WTC11 (cell line): ENCODE measurements at regions not wholly inside any gene's neighbourhood (a gene's known extent, or its start where the extent isn't known, plus 50 kb on each side); places are given as distances from the start of the nearest gene placed in this dataset.

Experiments
- ATAC-seq: fragments of 200-7000 bp; cut with Tn5 transposase; 2 replicates; pipeline ENCODE4 v1.10.0; 2021; ENCODE audit warnings: mild to moderate bottlenecking, moderate library complexity
- CTCF ChIA-PET: fragments of 300-600 bp; sonication (Branson Sonifier 250); formaldehyde crosslinking; loops from one replicate; lab custom pipeline; 2021; ENCODE audit warnings: antibody characterized with exemption; lab: Charles Lee
- POLR2A ChIA-PET: fragments of 350-600 bp; sonication (Branson Sonifier 250); formaldehyde crosslinking; loops from one replicate; lab custom pipeline; 2021; ENCODE audit warnings: antibody characterized with exemption; lab: Charles Lee
- DNase-seq: peaks from one replicate; pipeline ENCODE4 v3.0.0; 2021; ENCODE audit warnings: low spot score
- H3K27ac Mint-ChIP-seq: 2 replicates; pipeline ENCODE4 v1.8.0; 2021; ENCODE audit warnings: mixed read lengths
- H3K27me3 Mint-ChIP-seq: 2 replicates; pipeline ENCODE4 v1.8.0; 2021; ENCODE audit warnings: low read depth, mild to moderate bottlenecking, moderate library complexity, mixed read lengths
- H3K36me3 Mint-ChIP-seq: 2 replicates; pipeline ENCODE4 v1.8.0; 2021; ENCODE audit warnings: mixed read lengths
- H3K4me1 Mint-ChIP-seq: 2 replicates; pipeline ENCODE4 v1.8.0; 2022; ENCODE audit warnings: mixed read lengths
- H3K4me3 Mint-ChIP-seq: 2 replicates; pipeline ENCODE4 v1.8.0; 2021; ENCODE audit warnings: mild to moderate bottlenecking, moderate library complexity, mixed read lengths
- H3K9me3 Mint-ChIP-seq: 2 replicates; pipeline ENCODE4 v1.8.0; 2021; ENCODE audit warnings: mixed read lengths
- AFF4 ChIP-seq: sonication (generic); formaldehyde crosslinking; IDR thresholded peaks from 2 replicates; pipeline ENCODE4 v1.8.1; 2023; ENCODE audit warnings: mild to moderate bottlenecking, missing genetic modification reagents, borderline replicate concordance
- EMX1 ChIP-seq: fragments of 250-450 bp; sonication (Bioruptor Pico); IDR thresholded peaks from 2 replicates; pipeline ENCODE4 v1.8.0; 2021; ENCODE audit warnings: mild to moderate bottlenecking
- ETV6 ChIP-seq: sonication (generic); formaldehyde crosslinking; IDR thresholded peaks from 2 replicates; pipeline ENCODE4 v1.8.1; 2022; ENCODE audit warnings: mild to moderate bottlenecking, missing genetic modification reagents
- FOXP1 ChIP-seq: sonication (generic); formaldehyde crosslinking; IDR thresholded peaks from 2 replicates; pipeline ENCODE4 v1.8.0; 2022; ENCODE audit warnings: missing genetic modification reagents, mild to moderate bottlenecking, moderate library complexity, borderline replicate concordance
- GRHL2 ChIP-seq: fragments of 250-450 bp; sonication (Bioruptor Pico); IDR thresholded peaks from 2 replicates; pipeline ENCODE4 v1.8.0; 2022; ENCODE audit warnings: mild to moderate bottlenecking, moderate library complexity; ENCODE audit not compliant: insufficient replicate concordance, severe bottlenecking
- KAT7 ChIP-seq: sonication (generic); formaldehyde crosslinking; IDR thresholded peaks from 2 replicates; pipeline ENCODE4 v1.8.1; 2023; ENCODE audit warnings: missing genetic modification reagents, mild to moderate bottlenecking, borderline replicate concordance
- MLX ChIP-seq: sonication (generic); formaldehyde crosslinking; IDR thresholded peaks from 2 replicates; pipeline ENCODE4 v1.8.1; 2023; ENCODE audit warnings: mild to moderate bottlenecking, missing genetic modification reagents, moderate library complexity
- MYBL2 ChIP-seq: sonication (generic); formaldehyde crosslinking; IDR thresholded peaks from 2 replicates; pipeline ENCODE4 v1.8.1; 2023; ENCODE audit warnings: mild to moderate bottlenecking, moderate library complexity, missing genetic modification reagents
- NR1H2 ChIP-seq: sonication (generic); formaldehyde crosslinking; IDR thresholded peaks from 2 replicates; pipeline ENCODE4 v1.9.0; 2021; ENCODE audit warnings: mild to moderate bottlenecking, moderate library complexity, missing genetic modification reagents
- NR2C2 ChIP-seq: sonication (generic); formaldehyde crosslinking; IDR thresholded peaks from 2 replicates; pipeline ENCODE4 v1.8.0; 2022; ENCODE audit warnings: mild to moderate bottlenecking, missing genetic modification reagents
- NR3C1 ChIP-seq: sonication (generic); formaldehyde crosslinking; conservative IDR thresholded peaks from 2 replicates; pipeline ENCODE4 v1.8.1; 2023; ENCODE audit warnings: low read depth, mild to moderate bottlenecking, missing genetic modification reagents
- PREB ChIP-seq: sonication (generic); formaldehyde crosslinking; IDR thresholded peaks from 2 replicates; pipeline ENCODE4 v1.8.1; 2022; ENCODE audit warnings: mild to moderate bottlenecking, missing genetic modification reagents, moderate library complexity, borderline replicate concordance
- SMAD3 ChIP-seq: sonication (generic); formaldehyde crosslinking; IDR thresholded peaks from 2 replicates; pipeline ENCODE4 v1.8.0; 2022; ENCODE audit warnings: missing genetic modification reagents, mild to moderate bottlenecking, borderline replicate concordance
- USF2 ChIP-seq: sonication (generic); formaldehyde crosslinking; IDR thresholded peaks from 2 replicates; pipeline ENCODE4 v1.8.1; 2023; ENCODE audit warnings: mild to moderate bottlenecking, missing genetic modification reagents, moderate library complexity
- ZNF219 ChIP-seq: sonication (generic); formaldehyde crosslinking; IDR thresholded peaks from 2 replicates; pipeline ENCODE4 v1.8.0; 2023; ENCODE audit warnings: missing genetic modification reagents, mild to moderate bottlenecking, borderline replicate concordance
- ZNF396 ChIP-seq: fragments of 250-450 bp; sonication (Bioruptor Pico); IDR thresholded peaks from 2 replicates; pipeline ENCODE4 v1.8.0; 2021; ENCODE audit warnings: mild to moderate bottlenecking, moderate library complexity, borderline replicate concordance
- TF ChIP-seq, protein P1 (sequence below): sonication (generic); formaldehyde crosslinking; conservative IDR thresholded peaks from 2 replicates; pipeline ENCODE4 v1.8.1; 2023; ENCODE audit warnings: mild to moderate bottlenecking, low read depth, missing genetic modification reagents, moderate library complexity
- TF ChIP-seq, protein P2 (sequence below): fragments of 250-450 bp; sonication (Bioruptor Pico); IDR thresholded peaks from 2 replicates; pipeline ENCODE4 v2.1.2; 2022; ENCODE audit warnings: mild to moderate bottlenecking, moderate library complexity
- TF ChIP-seq, protein P3 (sequence below): sonication (generic); formaldehyde crosslinking; IDR thresholded peaks from 2 replicates; pipeline ENCODE4 v1.8.1; 2023; ENCODE audit warnings: mild to moderate bottlenecking, missing genetic modification reagents

- no peak for TF ChIP-seq NR1H2 (CRISPR knock-in tag)
- TF ChIP-seq, protein P1, sequence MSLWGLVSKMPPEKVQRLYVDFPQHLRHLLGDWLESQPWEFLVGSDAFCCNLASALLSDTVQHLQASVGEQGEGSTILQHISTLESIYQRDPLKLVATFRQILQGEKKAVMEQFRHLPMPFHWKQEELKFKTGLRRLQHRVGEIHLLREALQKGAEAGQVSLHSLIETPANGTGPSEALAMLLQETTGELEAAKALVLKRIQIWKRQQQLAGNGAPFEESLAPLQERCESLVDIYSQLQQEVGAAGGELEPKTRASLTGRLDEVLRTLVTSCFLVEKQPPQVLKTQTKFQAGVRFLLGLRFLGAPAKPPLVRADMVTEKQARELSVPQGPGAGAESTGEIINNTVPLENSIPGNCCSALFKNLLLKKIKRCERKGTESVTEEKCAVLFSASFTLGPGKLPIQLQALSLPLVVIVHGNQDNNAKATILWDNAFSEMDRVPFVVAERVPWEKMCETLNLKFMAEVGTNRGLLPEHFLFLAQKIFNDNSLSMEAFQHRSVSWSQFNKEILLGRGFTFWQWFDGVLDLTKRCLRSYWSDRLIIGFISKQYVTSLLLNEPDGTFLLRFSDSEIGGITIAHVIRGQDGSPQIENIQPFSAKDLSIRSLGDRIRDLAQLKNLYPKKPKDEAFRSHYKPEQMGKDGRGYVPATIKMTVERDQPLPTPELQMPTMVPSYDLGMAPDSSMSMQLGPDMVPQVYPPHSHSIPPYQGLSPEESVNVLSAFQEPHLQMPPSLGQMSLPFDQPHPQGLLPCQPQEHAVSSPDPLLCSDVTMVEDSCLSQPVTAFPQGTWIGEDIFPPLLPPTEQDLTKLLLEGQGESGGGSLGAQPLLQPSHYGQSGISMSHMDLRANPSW: no peak
- TF ChIP-seq ZNF219: no peak
- TF ChIP-seq MLX: no peak
These were observed 370.3 kb upstream of the PPP1R2C start (continued) for GRCh38 chrX:43148305-43148704.

- POLR2A ChIA-PET: no interaction called here
- DNase-seq (no peak), ATAC-seq (no peak)
- TF ChIP-seq, protein P2, sequence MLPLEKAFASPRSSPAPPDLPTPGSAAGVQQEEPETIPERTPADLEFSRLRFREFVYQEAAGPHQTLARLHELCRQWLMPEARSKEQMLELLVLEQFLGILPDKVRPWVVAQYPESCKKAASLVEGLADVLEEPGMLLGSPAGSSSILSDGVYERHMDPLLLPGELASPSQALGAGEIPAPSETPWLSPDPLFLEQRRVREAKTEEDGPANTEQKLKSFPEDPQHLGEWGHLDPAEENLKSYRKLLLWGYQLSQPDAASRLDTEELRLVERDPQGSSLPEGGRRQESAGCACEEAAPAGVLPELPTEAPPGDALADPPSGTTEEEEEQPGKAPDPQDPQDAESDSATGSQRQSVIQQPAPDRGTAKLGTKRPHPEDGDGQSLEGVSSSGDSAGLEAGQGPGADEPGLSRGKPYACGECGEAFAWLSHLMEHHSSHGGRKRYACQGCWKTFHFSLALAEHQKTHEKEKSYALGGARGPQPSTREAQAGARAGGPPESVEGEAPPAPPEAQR (CRISPR knock-in tag): no peak
- TF ChIP-seq SMAD3 (no peak), MYBL2 (no peak), AFF4 (no peak), NR2C2 (CRISPR knock-in tag) (no peak), NR3C1 (no peak), GRHL2 (CRISPR knock-in tag) (no peak), FOXP1 (CRISPR knock-in tag) (no peak), PREB (CRISPR knock-in tag) (no peak), ETV6 (no peak), ZNF219 (no peak), USF2 (CRISPR knock-in tag) (no peak), KAT7 (CRISPR knock-in tag) (no peak), ZNF396 (CRISPR knock-in tag) (no peak), EMX1 (CRISPR knock-in tag) (no peak)
- TF ChIP-seq, protein P3, sequence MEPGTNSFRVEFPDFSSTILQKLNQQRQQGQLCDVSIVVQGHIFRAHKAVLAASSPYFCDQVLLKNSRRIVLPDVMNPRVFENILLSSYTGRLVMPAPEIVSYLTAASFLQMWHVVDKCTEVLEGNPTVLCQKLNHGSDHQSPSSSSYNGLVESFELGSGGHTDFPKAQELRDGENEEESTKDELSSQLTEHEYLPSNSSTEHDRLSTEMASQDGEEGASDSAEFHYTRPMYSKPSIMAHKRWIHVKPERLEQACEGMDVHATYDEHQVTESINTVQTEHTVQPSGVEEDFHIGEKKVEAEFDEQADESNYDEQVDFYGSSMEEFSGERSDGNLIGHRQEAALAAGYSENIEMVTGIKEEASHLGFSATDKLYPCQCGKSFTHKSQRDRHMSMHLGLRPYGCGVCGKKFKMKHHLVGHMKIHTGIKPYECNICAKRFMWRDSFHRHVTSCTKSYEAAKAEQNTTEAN (CRISPR knock-in tag): no peak
- Mint-ChIP-seq H3K4me3 (no peak overlapping the region), H3K4me1 (peaks cover 12% of the 10 kb centered on the region), H3K9me3 (peaks cover 12% of the 10 kb centered on the region), H3K27me3 (no peaks in the 10 kb centered on the region), H3K27ac (no peak overlapping the region), H3K36me3 (peaks cover 4% of the 10 kb centered on the region; the same call in 1 of the 2 replicates)
- CTCF ChIA-PET: no interaction called here
These were observed 387.5 kb upstream of the PPP1R2C start for GRCh38 chrX:43165343-43165920.
